Left lung (tissue), 4 donors: ENCODE measurements at regions not wholly inside any gene's neighbourhood (a gene's known extent, or its start where the extent isn't known, plus 50 kb on each side); places are given as distances from the start of the nearest gene placed in this dataset.
A peak's percentile ranks its signal among the peaks of the same experiment; 100 is the strongest.

Experiments used
- ATAC-seq: fragments of 200-7000 bp; cut with Tn5 transposase; one replicate; pipeline ENCODE4 v1.9.1; 2020; ENCODE audit warnings: moderate library complexity
- DNase-seq, 4 donors: peaks; one replicate each; pipeline ENCODE4 v3.0.0-alpha.2; 2013 to 2020
- H3K27ac ChIP-seq, 2 donors: fragments of 200-600 bp; sonication (generic) in 1 of 2; one replicate each; pipeline versions ENCODE4 v1.5.0 to v1.8.0; 2020 to 2021
- H3K27me3 ChIP-seq, 2 donors: fragments of 200-600 bp; sonication (generic) in 1 of 2; one replicate each; pipeline versions ENCODE4 v1.5.0 to v1.8.0; 2020 to 2021
- H3K36me3 ChIP-seq, 2 donors: fragments of 200-600 bp; sonication (generic) in 1 of 2; one replicate each; pipeline versions ENCODE4 v1.5.0 to v1.8.0; 2020 to 2021
- H3K4me1 ChIP-seq, 2 donors: fragments of 200-600 bp; one replicate each; pipeline ENCODE4 v1.8.0; 2021
- H3K4me3 ChIP-seq, 2 donors: fragments of 200-600 bp; sonication (generic) in 1 of 2; one replicate each; pipeline versions ENCODE4 v1.5.0 to v1.8.0; 2020 to 2021; ENCODE audit warnings: mild to moderate bottlenecking in 1 of 2
- H3K9me3 ChIP-seq, 2 donors: fragments of 200-600 bp; sonication (generic) in 1 of 2; one replicate each; pipeline versions ENCODE4 v1.5.0 to v1.8.0; 2020 to 2021
- intact Hi-C, 2 donors: fragments of 100-400 bp; cut with DNase I; formaldehyde crosslinking; loops; one replicate each; pipeline versions ENCODE4 v1.11.2 to v1.14.2; 2022
- TF ChIP-seq, protein P1 (sequence below), 2 donors: fragments of 200-600 bp; sonication (generic) in 1 of 2; IDR thresholded peaks; one replicate each; pipeline versions ENCODE4 v1.5.0 to v1.8.0; 2021; ENCODE audit warnings: antibody characterized with exemption in 2 of 2
- donor health status: DM: no; HTN: yes; CAD: no.
- donor health status: DM: no; HTN: no; CAD: no.

DNA sequence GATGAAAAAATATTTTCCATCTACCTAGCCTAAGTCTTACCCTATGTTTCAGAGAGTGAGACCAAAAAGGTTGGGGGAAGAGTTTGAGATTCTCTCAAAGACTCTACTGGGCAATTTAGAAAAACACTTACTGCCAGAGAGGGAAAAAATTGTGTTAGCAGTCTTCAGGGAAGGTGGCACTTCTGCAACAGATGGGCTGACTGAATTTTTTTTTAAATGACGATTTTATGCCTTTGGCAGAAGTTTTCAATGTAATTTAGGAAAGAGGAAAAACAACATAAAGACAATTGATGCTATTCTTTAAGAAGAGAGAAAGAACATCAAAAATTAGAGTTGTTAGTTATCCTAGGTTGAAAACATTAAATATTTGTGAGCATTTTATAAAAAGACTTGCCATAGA lies 1894.5 kb upstream of the PIK3C3 start:
- no peak for ATAC-seq
- H3K27me3 ChIP-seq: no peaks in the 10 kb centered on the region
- TF ChIP-seq, protein P1, sequence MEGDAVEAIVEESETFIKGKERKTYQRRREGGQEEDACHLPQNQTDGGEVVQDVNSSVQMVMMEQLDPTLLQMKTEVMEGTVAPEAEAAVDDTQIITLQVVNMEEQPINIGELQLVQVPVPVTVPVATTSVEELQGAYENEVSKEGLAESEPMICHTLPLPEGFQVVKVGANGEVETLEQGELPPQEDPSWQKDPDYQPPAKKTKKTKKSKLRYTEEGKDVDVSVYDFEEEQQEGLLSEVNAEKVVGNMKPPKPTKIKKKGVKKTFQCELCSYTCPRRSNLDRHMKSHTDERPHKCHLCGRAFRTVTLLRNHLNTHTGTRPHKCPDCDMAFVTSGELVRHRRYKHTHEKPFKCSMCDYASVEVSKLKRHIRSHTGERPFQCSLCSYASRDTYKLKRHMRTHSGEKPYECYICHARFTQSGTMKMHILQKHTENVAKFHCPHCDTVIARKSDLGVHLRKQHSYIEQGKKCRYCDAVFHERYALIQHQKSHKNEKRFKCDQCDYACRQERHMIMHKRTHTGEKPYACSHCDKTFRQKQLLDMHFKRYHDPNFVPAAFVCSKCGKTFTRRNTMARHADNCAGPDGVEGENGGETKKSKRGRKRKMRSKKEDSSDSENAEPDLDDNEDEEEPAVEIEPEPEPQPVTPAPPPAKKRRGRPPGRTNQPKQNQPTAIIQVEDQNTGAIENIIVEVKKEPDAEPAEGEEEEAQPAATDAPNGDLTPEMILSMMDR (IDR thresholded peaks at IDR 0.05): no peak
- H3K27ac ChIP-seq: no peak overlapping the region
- no peaks in the 10 kb centered on the region for H3K36me3 ChIP-seq
- H3K4me3 ChIP-seq: no peak overlapping the region
- DNase-seq: no peak
- H3K9me3 ChIP-seq: no peaks in the 10 kb centered on the region
- intact Hi-C loops: no loop called here
- no peaks in the 10 kb centered on the region for H3K4me1 ChIP-seq

DNA sequence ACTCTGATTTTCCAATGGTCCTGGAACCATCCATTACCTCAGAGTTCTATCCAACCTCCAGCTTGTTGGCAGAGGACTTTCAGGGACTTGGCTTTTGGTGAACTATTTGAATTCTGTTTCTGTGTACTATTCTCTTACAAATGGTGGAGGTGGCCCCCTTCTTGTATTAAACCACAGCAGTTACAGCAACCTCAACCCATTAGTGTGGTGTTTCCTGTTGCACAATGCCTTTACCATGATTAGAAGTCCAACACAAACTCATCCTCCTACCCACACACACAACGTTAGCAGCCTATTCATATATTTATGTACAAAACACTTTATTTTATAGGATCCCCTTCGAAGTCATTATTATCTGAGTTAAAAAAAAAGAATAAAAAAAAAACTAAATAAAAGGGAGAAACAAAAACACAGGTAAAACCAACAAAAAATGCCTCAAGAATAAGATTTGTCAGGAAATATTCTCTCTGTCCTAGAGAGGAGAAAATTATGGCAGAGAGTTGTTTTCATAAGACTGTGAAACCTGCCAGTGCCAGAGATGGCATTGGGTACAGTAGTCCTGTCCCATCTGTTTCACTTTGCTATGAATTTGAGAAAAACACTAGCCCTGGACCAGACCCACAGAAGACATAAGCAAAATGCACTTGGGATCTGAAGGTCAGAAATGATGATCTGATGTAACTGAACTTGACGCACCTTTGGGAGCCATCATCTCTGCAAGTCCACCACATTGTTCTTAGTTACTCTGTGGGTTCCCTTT lies 1896.0 kb upstream of the PIK3C3 start:
- DNase-seq: no peak
- Histone ChIP-seq H3K27me3 (no peaks in the 10 kb centered on the region), H3K4me1 (no peaks in the 10 kb centered on the region), H3K4me3 (no peak overlapping the region), H3K36me3 (no peaks in the 10 kb centered on the region), H3K27ac (no peak overlapping the region), H3K9me3 (no peaks in the 10 kb centered on the region)
- ATAC-seq: no peak
- TF ChIP-seq, protein P1 (IDR thresholded peaks at IDR 0.05): no peak
- intact Hi-C loops: no loop called here

DNA sequence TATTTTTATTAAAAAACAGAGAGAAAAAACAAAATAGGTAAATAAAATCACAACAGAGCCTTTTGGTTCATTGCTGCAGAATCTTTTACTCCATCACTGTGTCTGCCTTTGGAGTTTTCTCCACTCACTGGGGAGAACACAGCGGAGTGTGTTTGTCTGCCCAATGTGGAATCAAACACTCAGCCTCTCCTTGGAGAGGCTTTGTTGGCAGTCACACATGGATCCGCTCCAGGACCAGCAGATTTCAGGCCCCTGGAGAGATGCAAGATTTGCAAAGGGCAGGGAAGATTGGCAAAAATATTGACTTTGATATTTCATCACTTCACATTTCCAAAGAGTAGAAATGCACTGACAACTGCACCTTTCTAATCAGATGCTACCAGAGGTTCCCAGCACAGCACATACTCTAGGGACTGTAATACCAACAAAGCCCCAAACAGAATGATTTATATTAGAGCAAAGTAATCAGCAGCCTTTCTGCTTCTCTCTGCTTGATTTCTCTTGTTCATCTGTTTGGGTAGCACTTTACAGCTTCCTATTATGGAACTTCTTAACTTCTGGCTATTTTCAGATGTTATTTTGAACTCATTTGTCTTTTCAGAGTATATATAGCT lies 1898.8 kb upstream of the PIK3C3 start:
- peak; percentile 57 for ATAC-seq
- peak in 1 of 4 donors; percentile 25 for DNase-seq
- intact Hi-C loops: no loop called here

DNA sequence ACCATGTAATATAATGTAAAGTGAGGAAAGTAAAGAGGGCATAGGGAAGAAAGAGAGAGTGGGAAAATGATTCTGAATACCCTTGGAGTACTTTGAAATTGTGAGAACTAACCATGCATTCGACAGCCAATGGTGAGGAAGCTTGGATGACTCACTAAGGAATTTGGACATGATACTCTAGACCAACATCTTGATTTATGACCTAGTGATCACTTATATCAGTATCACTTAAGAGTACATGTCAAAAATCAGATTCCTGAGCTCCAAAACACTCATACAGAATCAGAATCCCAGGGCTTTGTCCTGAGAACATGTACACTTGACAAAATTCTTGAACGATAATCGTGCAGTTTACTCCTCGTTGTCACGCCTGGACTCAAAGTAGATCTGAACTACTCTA lies 1899.8 kb upstream of the PIK3C3 start:
- no peaks in the 10 kb centered on the region for H3K36me3 ChIP-seq
- H3K9me3 ChIP-seq: no peaks in the 10 kb centered on the region
- DNase-seq (no peak), ATAC-seq (no peak)
- H3K27ac ChIP-seq: no peak overlapping the region
- intact Hi-C loops: no loop called here
- TF ChIP-seq, protein P1 (IDR thresholded peaks at IDR 0.05): no peak
- H3K4me3 ChIP-seq: no peak overlapping the region
- no peaks in the 10 kb centered on the region for H3K27me3 ChIP-seq
- no peaks in the 10 kb centered on the region for H3K4me1 ChIP-seq

More for the DNA sequence above, 1898.8 kb upstream of the PIK3C3 start:
- no peak overlapping the region for H3K4me3 ChIP-seq
- no peak overlapping the region for H3K27ac ChIP-seq
- no peaks in the 10 kb centered on the region for H3K36me3 ChIP-seq
- H3K4me1 ChIP-seq: no peaks in the 10 kb centered on the region
- no peaks in the 10 kb centered on the region for H3K27me3 ChIP-seq
- H3K9me3 ChIP-seq: no peaks in the 10 kb centered on the region
- TF ChIP-seq, protein P1 (IDR thresholded peaks at IDR 0.05): no peak

DNA sequence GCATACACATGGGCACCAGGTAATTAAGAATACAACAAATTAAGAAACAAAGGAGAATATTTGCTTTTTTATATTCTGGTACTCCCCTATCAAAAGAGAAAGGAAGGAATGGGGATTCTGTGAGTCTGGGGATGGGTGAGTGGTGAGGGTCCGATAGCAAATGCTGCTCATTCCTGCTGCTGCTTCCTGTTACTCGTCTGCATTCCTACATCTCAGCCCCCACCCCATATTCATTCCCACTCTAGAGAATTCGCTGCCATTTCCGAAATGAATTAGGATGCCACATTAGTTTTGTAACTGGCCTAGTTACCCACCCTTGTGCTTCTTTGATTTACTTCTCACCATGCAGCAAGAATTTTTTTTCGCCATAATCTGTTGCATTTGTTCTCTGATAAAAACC lies 1905.3 kb upstream of the PIK3C3 start:
- no peak overlapping the region for H3K4me3 ChIP-seq
- ATAC-seq (no peak), DNase-seq (no peak)
- no peaks in the 10 kb centered on the region for H3K36me3 ChIP-seq
- TF ChIP-seq, protein P1 (IDR thresholded peaks at IDR 0.05): no peak
- no peaks in the 10 kb centered on the region for H3K27me3 ChIP-seq
- H3K4me1 ChIP-seq: no peaks in the 10 kb centered on the region
- H3K27ac ChIP-seq: no peak overlapping the region
- H3K9me3 ChIP-seq: peaks cover 0 to 5% of the 10 kb centered on the region in 2 donors
- intact Hi-C loops: no loop called here
